ENCODE measurements at regions not wholly inside any gene's neighbourhood (a gene's known extent, or its start where the extent isn't known, plus 50 kb on each side); places are given as distances from the start of the nearest gene placed in this dataset.

DNA sequence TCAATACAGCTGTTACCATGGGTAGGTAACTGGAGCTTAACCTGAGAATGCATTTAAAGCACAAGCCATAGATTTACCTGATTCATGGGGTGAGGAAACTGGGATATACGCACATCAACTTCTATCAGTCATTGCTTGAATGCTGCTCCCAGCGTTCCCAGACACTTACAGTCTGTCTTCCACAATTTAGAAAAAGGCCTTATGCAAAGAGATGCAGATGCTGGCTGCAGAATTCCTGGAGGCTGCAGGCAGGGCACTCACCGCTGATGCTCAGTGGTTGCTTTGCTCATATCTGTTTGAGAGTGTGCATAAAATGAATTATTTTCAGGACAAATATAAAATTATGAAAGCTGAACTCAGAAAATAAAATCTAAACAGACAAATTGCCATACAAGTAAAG is 950.7 kb upstream of the PIK3C3 start:
- Histone ChIP-seq H3K27me3 (ENCODE audit: insufficient read depth, low read depth) (no peaks in the 10 kb centered on the region), H3K36me3 (ENCODE audit: insufficient read depth) (no peaks in the 10 kb centered on the region), H3K4me1 (ENCODE audit: low read depth, poor library complexity, severe bottlenecking) (peaks cover 32% of the 10 kb centered on the region), H3K4me2 (no peak overlapping the region), H3K9ac (no peak overlapping the region), H3K4me3 (IDR thresholded peaks at IDR 0.05; ENCODE audit: insufficient read depth, low read depth, low read length) (no peak overlapping the region), H2AFZ (ENCODE audit: low read depth) (no peak overlapping the region), H4K20me1 (ENCODE audit: insufficient read depth) (no peaks in the 10 kb centered on the region), H3K79me2 (ENCODE audit: insufficient read depth, low read depth) (no peaks in the 10 kb centered on the region), H3K27ac (no peak overlapping the region)
- no peak for TF ChIP-seq CTCF (conservative IDR thresholded peaks at IDR 0.05; ENCODE audit: low read depth, low read length)

GRCh38 chr18:40995529-40995928 is 959.5 kb upstream of the PIK3C3 start:
- Histone ChIP-seq H3K4me3 (IDR thresholded peaks at IDR 0.05; ENCODE audit: insufficient read depth, low read depth, low read length) (no peak overlapping the region), H3K4me2 (no peak overlapping the region), H4K20me1 (ENCODE audit: insufficient read depth) (0 out of 2 replicates have a peak, but pooled peaks cover 4% of the 10 kb centered on the region), H3K27ac (no peak overlapping the region), H3K27me3 (ENCODE audit: insufficient read depth, low read depth) (no peaks in the 10 kb centered on the region), H2AFZ (ENCODE audit: low read depth) (no peak overlapping the region), H3K36me3 (ENCODE audit: insufficient read depth) (no peaks in the 10 kb centered on the region), H3K9ac (no peak overlapping the region), H3K4me1 (ENCODE audit: low read depth, poor library complexity, severe bottlenecking) (no peaks in the 10 kb centered on the region), H3K79me2 (ENCODE audit: insufficient read depth, low read depth) (no peaks in the 10 kb centered on the region)
- no peak for TF ChIP-seq CTCF (conservative IDR thresholded peaks at IDR 0.05; ENCODE audit: low read depth, low read length)

- no peak overlapping the region for H2AFZ ChIP-seq (ENCODE audit: low read depth)
- no peak overlapping the region for H3K27ac ChIP-seq
- no peak overlapping the region for H3K4me2 ChIP-seq
- H4K20me1 ChIP-seq (ENCODE audit: insufficient read depth) = 0 out of 2 replicates have a peak, but pooled peaks cover 4% of the 10 kb centered on the region
- H3K36me3 ChIP-seq (ENCODE audit: insufficient read depth) = no peaks in the 10 kb centered on the region
- H3K4me3 ChIP-seq (IDR thresholded peaks at IDR 0.05; ENCODE audit: insufficient read depth, low read depth, low read length) = no peak overlapping the region
- TF ChIP-seq CTCF (conservative IDR thresholded peaks at IDR 0.05; ENCODE audit: low read depth, low read length) = no peak
- H3K9ac ChIP-seq = no peak overlapping the region
- H3K4me1 ChIP-seq (ENCODE audit: low read depth, poor library complexity, severe bottlenecking) = no peaks in the 10 kb centered on the region
- H3K27me3 ChIP-seq (ENCODE audit: insufficient read depth, low read depth) = no peaks in the 10 kb centered on the region
- no peaks in the 10 kb centered on the region for H3K79me2 ChIP-seq (ENCODE audit: insufficient read depth, low read depth)
Observed at GRCh38 chr18:40993363-40993762, 961.7 kb upstream of the PIK3C3 start.

- no peaks in the 10 kb centered on the region for H4K20me1 ChIP-seq (ENCODE audit: insufficient read depth)
- H3K27ac ChIP-seq = no peak overlapping the region
- H3K4me1 ChIP-seq (ENCODE audit: low read depth, poor library complexity, severe bottlenecking) = no peaks in the 10 kb centered on the region
- H3K9ac ChIP-seq = no peak overlapping the region
- H3K4me3 ChIP-seq (IDR thresholded peaks at IDR 0.05; ENCODE audit: insufficient read depth, low read depth, low read length) = no peak overlapping the region
- H3K27me3 ChIP-seq (ENCODE audit: insufficient read depth, low read depth) = no peaks in the 10 kb centered on the region
- no peak overlapping the region for H3K4me2 ChIP-seq
- no peaks in the 10 kb centered on the region for H3K79me2 ChIP-seq (ENCODE audit: insufficient read depth, low read depth)
- H2AFZ ChIP-seq (ENCODE audit: low read depth) = no peak overlapping the region
- TF ChIP-seq CTCF (conservative IDR thresholded peaks at IDR 0.05; ENCODE audit: low read depth, low read length) = no peak
- no peaks in the 10 kb centered on the region for H3K36me3 ChIP-seq (ENCODE audit: insufficient read depth)
Observed at GRCh38 chr18:40987581-40987980, 967.5 kb upstream of the PIK3C3 start.
